Heart right ventricle (tissue), 16 donors: ENCODE measurements at regions not wholly inside any gene's neighbourhood (a gene's known extent, or its start where the extent isn't known, plus 50 kb on each side); places are given as distances from the start of the nearest gene placed in this dataset.

Experiments
- ATAC-seq, 8 donors: fragments of 200-7000 bp; cut with Tn5 transposase; one replicate each; pipeline ENCODE4 v1.9.1; 2020; ENCODE audit warnings: mild to moderate bottlenecking in 8 of 8, moderate library complexity in 8 of 8, moderate number of reproducible peaks in 1 of 8
- DNase-seq, 2 donors: peaks; one replicate each; pipeline ENCODE4 v3.0.0-alpha.2; 2020
- H3K27ac ChIP-seq, 10 donors: fragments of 200-600 bp; sonication (generic) in 2 of 10; one replicate each; pipeline versions ENCODE4 v1.5.0 to v1.8.0; 2020 to 2022; ENCODE audit warnings: mild to moderate bottlenecking in 3 of 10
- H3K27me3 ChIP-seq, 7 donors: fragments of 200-600 bp; one replicate each; pipeline ENCODE4 v1.8.0; 2021 to 2022; ENCODE audit warnings: mild to moderate bottlenecking in 2 of 7
- H3K36me3 ChIP-seq, 9 donors: fragments of 200-600 bp; sonication (generic) in 1 of 9; one replicate each; pipeline versions ENCODE4 v1.5.0 to v1.8.0; 2020 to 2022; ENCODE audit warnings: mild to moderate bottlenecking in 2 of 9
- H3K4me1 ChIP-seq, 9 donors: fragments of 200-600 bp; sonication (generic) in 1 of 9; one replicate each; pipeline versions ENCODE4 v1.5.0 to v1.8.0; 2020 to 2022; ENCODE audit warnings: mild to moderate bottlenecking in 4 of 9
- H3K4me3 ChIP-seq, 10 donors: fragments of 200-600 bp; sonication (generic) in 2 of 10; one replicate each; pipeline versions ENCODE4 v1.5.0 to v1.8.0; 2020 to 2022; ENCODE audit warnings: mild to moderate bottlenecking in 7 of 10, moderate library complexity in 2 of 10
- H3K9me3 ChIP-seq, 11 donors: fragments of 200-600 bp in 10 of 11; sonication (generic) in 2 of 11; one replicate each; pipeline versions ENCODE4 v1.5.0 to v1.8.0; 2013 to 2022; ENCODE audit warnings: mild to moderate bottlenecking in 2 of 11, control low read depth in 1 of 11, moderate library complexity in 1 of 11
- CTCF ChIP-seq, 9 donors: fragments of 200-600 bp; sonication (generic) in 2 of 9; IDR thresholded peaks; one replicate each; pipeline versions ENCODE4 v1.5.0 to v1.8.0; 2021 to 2022; ENCODE audit warnings: antibody characterized with exemption in 9 of 9, mild to moderate bottlenecking in 5 of 9, moderate library complexity in 1 of 9
- WGBS, 2 donors: extraction: QIAGEN DNeasy Blood & Tissue Kit; methylation state at CpG; one replicate each; pipeline ENCODE4 v1.1.7; 2013; ENCODE audit warnings: inconsistent platforms in 1 of 2; 5-methylcytosine and 5-hydroxymethylcytosine counted together
- intact Hi-C, 10 donors: fragments of 100-400 bp; cut with DNase I; formaldehyde crosslinking; loops; one replicate each; pipeline versions ENCODE4 v1.11.1 to v1.14.2; 2022
- donor health status: Arrhythmogenic right ventricular cardiomyopathy.
- donor health status: ischemic (EF 13 %, LVEDD 7.1; RV severe dilation, severe dysfunction).
- donor health status: healthy with polysubstance abuse.
- donor health status: DM: no; HTN: yes; CAD: no.
- donor health status: DM: no; HTN: no; CAD: no.
- donor health status: ischemic (EF 25% LVEDD 6.9; RV normal size, moderate dysfunction).
- donor health status: ischemic (EF 25% LVEDD 5.7; RV mildly dilated, moderate dysfunction).
- donor health status: healthy.
- donor health status: DM: yes; HTN: yes; CAD: no.
- donor health status: Ischemic cardiomyopathy.
- donor health status: ischemic (EF 35%, LVEDD 5.7; RV mildly dilated, moderate dysfunction).
- donor health status: nonischemic (EF 11% LVEDD 7.7; RV severe dilation, severe dysfunction).
- donor health status: DM: yes; HTN: yes; CAD: no.
- donor health status: PGD.
- donor health status: ischemic (EF 29% LVEDD 5.4; RV normal size, mild dysfunction).
- donor health status: nonischemic (EF 23%, LVEDD 6.1; RV moderate dilation, normal function).

- Histone ChIP-seq H3K36me3 (no peaks in the 10 kb centered on the region), H3K27ac (no peak overlapping the region), H3K4me3 (no peak overlapping the region), H3K4me1 (no peaks in the 10 kb centered on the region), H3K9me3 (no peaks in the 10 kb centered on the region), H3K27me3 (no peaks in the 10 kb centered on the region)
- intact Hi-C loops, result no loop called here
- 84% methylated on average over 3 of the region's 3 CpGs for WGBS, 2 donors
- DNase-seq (no peak), ATAC-seq (no peak)
- no peak for TF ChIP-seq CTCF (IDR thresholded peaks at IDR 0.05)
Measured at GRCh38 chr11:11743216-11743615, 98.6 kb upstream of the USP47 start.

- no peaks in the 10 kb centered on the region for H3K9me3 ChIP-seq
- no peaks in the 10 kb centered on the region for H3K27me3 ChIP-seq
- TF ChIP-seq CTCF (IDR thresholded peaks at IDR 0.05), result no peak
- DNase-seq (no peak), ATAC-seq (no peak)
- H3K27ac ChIP-seq, result no peak overlapping the region
- H3K36me3 ChIP-seq, result no peaks in the 10 kb centered on the region
- no peaks in the 10 kb centered on the region for H3K4me1 ChIP-seq
- intact Hi-C loops, result no loop called here
- H3K4me3 ChIP-seq, result no peak overlapping the region
- WGBS, 2 donors, result 84 to 88% methylated on average over 5 of the region's 5 CpGs
Measured at GRCh38 chr11:11742486-11742885, 99.3 kb upstream of the USP47 start.

GRCh38 chr11:11740836-11741235, 100.9 kb upstream of the USP47 start:
- no peaks in the 10 kb centered on the region for H3K9me3 ChIP-seq
- DNase-seq (no peak), ATAC-seq (no peak)
- TF ChIP-seq CTCF (IDR thresholded peaks at IDR 0.05), result no peak
- no peak overlapping the region for H3K4me3 ChIP-seq
- no peaks in the 10 kb centered on the region for H3K36me3 ChIP-seq
- H3K27me3 ChIP-seq, result no peaks in the 10 kb centered on the region
- intact Hi-C loops, result no loop called here
- WGBS, 2 donors, result 43 to 89% methylated on average over 1 of the region's 1 CpG
- H3K4me1 ChIP-seq, result no peaks in the 10 kb centered on the region
- H3K27ac ChIP-seq, result no peak overlapping the region

GRCh38 chr11:11740073-11740702, 101.6 kb upstream of the USP47 start:
- ATAC-seq (no peak), DNase-seq (no peak)
- no peak for TF ChIP-seq CTCF (IDR thresholded peaks at IDR 0.05)
- no peaks in the 10 kb centered on the region for H3K36me3 ChIP-seq
- intact Hi-C loops, result no loop called here
- no peaks in the 10 kb centered on the region for H3K4me1 ChIP-seq
- H3K27me3 ChIP-seq, result no peaks in the 10 kb centered on the region
- WGBS, 2 donors, result 86 to 96% methylated on average over 6 of the region's 6 CpGs
- no peak overlapping the region for H3K4me3 ChIP-seq
- no peak overlapping the region for H3K27ac ChIP-seq
- no peaks in the 10 kb centered on the region for H3K9me3 ChIP-seq
